HL-60 (cell line): ENCODE measurements at regions not wholly inside any gene's neighbourhood (a gene's known extent, or its start where the extent isn't known, plus 50 kb on each side); places are given as distances from the start of the nearest gene placed in this dataset.

ENCODE experiments used
- DNase-seq, 2 experiments: peaks; one replicate each; pipeline ENCODE4 v3.0.0-alpha.2; 2010 to 2020; ENCODE audit warnings: low read depth in 1 of 2, low spot score in 1 of 2
- H3K27ac ChIP-seq: fragments of 250-450 bp; sonication (Bioruptor Pico); replicated peaks from 2 replicates; pipeline ENCODE4 v1.5.1; 2020; ENCODE audit warnings: mild to moderate bottlenecking, moderate library complexity
- H3K27me3 ChIP-seq: fragments of 250-450 bp; sonication (Bioruptor Pico); 2 replicates; pipeline ENCODE4 v1.5.1; 2021; ENCODE audit warnings: mild to moderate bottlenecking, moderate library complexity; ENCODE audit not compliant: insufficient read depth, poor library complexity, severe bottlenecking
- H3K4me3 ChIP-seq: replicated peaks from 2 replicates; pipeline ENCODE4 v1.5.1; 2011; ENCODE audit warnings: mild to moderate bottlenecking, control low read depth, low read length; ENCODE audit not compliant: insufficient read depth
- GABPA ChIP-seq: IDR thresholded peaks from 2 replicates; pipeline ENCODE4 v1.6.1; 2012; ENCODE audit warnings: low read depth
- POLR2AphosphoS5 ChIP-seq: IDR thresholded peaks from 2 replicates; pipeline ENCODE4 v1.6.1; 2012; ENCODE audit warnings: low read depth
- SPI1 ChIP-seq: IDR thresholded peaks from 2 replicates; pipeline ENCODE4 v1.6.1; 2012; ENCODE audit warnings: low read depth, mild to moderate bottlenecking, borderline replicate concordance
- TF ChIP-seq, protein P1 (sequence below): IDR thresholded peaks from 2 replicates; pipeline ENCODE4 v1.6.1; 2012; ENCODE audit warnings: low read depth; ENCODE audit not compliant: insufficient replicate concordance
- TF ChIP-seq, protein P2 (sequence below): IDR thresholded peaks from one replicate; pipeline ENCODE4 v1.5.1; 2011; ENCODE audit warnings: low read length, control low read depth, inconsistent platforms; ENCODE audit not compliant: insufficient read depth

DNA sequence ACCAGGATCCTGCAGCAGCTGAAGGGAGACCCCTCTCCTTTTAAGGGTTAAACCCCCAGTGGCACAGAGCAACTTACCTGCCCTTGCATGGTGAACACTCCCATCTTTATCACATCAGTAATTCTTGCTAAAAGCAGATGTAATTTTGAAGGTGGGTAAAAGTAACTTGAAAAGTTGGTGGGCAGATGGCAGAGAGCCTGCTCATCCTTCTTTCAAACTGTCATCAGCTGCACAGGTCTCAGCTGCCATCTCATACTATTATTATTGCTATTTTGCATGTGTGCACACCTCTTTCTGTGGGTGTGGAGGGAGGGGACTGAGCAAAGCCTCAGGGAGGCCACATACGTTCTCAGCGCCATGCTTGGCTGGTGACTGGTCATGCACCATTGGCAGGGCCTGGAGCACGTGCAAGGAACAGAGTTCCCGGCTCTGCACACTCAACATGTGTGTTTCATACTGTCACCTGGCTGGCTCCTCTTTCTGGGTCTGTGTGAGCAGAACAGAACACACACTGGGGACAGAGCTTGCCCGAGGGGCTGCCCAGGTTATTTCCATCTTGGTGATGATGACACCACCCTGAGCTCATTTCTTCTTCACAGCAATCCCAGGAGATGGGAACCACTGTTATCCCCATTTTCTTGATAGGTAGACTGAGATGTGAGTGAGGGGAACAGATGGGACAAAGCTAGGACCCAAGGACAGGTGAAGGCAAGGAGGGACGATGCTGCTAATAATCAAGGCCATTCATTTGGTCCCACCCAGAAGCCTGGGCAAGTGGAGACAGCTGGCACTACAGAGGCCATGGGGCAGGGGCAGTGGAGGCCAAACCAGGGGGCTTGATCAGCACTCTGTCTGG lies 95.8 kb upstream of the KLF13 start:
- Histone ChIP-seq H3K4me3 (no peak overlapping the region), H3K27ac (no peak overlapping the region)

DNA sequence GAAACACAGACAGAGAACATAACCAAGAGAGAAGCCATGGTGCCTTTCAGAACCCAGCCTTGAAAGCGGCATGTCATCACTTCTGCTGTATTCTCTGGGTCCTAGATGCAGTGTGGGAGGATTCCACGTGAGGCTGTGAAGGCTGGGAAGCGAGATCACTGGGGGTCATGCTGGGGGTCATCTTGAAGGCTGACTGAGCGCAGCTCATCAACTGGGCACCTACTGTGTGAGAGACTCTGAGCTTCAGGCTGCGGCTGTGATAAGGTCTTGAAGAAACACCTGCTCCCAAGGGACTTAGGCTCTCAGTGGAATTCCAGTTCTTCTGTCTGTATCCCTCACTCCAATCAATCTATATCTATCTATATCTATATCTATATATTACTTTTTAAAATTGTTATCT lies 91.8 kb upstream of the KLF13 start:
- no peak for TF ChIP-seq SPI1
- TF ChIP-seq POLR2AphosphoS5: no peak
- TF ChIP-seq GABPA: no peak
- TF ChIP-seq, protein P1, sequence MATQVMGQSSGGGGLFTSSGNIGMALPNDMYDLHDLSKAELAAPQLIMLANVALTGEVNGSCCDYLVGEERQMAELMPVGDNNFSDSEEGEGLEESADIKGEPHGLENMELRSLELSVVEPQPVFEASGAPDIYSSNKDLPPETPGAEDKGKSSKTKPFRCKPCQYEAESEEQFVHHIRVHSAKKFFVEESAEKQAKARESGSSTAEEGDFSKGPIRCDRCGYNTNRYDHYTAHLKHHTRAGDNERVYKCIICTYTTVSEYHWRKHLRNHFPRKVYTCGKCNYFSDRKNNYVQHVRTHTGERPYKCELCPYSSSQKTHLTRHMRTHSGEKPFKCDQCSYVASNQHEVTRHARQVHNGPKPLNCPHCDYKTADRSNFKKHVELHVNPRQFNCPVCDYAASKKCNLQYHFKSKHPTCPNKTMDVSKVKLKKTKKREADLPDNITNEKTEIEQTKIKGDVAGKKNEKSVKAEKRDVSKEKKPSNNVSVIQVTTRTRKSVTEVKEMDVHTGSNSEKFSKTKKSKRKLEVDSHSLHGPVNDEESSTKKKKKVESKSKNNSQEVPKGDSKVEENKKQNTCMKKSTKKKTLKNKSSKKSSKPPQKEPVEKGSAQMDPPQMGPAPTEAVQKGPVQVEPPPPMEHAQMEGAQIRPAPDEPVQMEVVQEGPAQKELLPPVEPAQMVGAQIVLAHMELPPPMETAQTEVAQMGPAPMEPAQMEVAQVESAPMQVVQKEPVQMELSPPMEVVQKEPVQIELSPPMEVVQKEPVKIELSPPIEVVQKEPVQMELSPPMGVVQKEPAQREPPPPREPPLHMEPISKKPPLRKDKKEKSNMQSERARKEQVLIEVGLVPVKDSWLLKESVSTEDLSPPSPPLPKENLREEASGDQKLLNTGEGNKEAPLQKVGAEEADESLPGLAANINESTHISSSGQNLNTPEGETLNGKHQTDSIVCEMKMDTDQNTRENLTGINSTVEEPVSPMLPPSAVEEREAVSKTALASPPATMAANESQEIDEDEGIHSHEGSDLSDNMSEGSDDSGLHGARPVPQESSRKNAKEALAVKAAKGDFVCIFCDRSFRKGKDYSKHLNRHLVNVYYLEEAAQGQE: no peak
- TF ChIP-seq, protein P2, sequence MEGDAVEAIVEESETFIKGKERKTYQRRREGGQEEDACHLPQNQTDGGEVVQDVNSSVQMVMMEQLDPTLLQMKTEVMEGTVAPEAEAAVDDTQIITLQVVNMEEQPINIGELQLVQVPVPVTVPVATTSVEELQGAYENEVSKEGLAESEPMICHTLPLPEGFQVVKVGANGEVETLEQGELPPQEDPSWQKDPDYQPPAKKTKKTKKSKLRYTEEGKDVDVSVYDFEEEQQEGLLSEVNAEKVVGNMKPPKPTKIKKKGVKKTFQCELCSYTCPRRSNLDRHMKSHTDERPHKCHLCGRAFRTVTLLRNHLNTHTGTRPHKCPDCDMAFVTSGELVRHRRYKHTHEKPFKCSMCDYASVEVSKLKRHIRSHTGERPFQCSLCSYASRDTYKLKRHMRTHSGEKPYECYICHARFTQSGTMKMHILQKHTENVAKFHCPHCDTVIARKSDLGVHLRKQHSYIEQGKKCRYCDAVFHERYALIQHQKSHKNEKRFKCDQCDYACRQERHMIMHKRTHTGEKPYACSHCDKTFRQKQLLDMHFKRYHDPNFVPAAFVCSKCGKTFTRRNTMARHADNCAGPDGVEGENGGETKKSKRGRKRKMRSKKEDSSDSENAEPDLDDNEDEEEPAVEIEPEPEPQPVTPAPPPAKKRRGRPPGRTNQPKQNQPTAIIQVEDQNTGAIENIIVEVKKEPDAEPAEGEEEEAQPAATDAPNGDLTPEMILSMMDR: no peak
- no peak for DNase-seq

More for the DNA sequence above, 95.8 kb upstream of the KLF13 start:
- TF ChIP-seq, protein P1: no peak
- TF ChIP-seq, protein P2: no peak
- TF ChIP-seq GABPA (no peak), POLR2AphosphoS5 (no peak), SPI1 (no peak)
- no peak for DNase-seq
- H3K27me3 ChIP-seq: no peaks in the 10 kb centered on the region

DNA sequence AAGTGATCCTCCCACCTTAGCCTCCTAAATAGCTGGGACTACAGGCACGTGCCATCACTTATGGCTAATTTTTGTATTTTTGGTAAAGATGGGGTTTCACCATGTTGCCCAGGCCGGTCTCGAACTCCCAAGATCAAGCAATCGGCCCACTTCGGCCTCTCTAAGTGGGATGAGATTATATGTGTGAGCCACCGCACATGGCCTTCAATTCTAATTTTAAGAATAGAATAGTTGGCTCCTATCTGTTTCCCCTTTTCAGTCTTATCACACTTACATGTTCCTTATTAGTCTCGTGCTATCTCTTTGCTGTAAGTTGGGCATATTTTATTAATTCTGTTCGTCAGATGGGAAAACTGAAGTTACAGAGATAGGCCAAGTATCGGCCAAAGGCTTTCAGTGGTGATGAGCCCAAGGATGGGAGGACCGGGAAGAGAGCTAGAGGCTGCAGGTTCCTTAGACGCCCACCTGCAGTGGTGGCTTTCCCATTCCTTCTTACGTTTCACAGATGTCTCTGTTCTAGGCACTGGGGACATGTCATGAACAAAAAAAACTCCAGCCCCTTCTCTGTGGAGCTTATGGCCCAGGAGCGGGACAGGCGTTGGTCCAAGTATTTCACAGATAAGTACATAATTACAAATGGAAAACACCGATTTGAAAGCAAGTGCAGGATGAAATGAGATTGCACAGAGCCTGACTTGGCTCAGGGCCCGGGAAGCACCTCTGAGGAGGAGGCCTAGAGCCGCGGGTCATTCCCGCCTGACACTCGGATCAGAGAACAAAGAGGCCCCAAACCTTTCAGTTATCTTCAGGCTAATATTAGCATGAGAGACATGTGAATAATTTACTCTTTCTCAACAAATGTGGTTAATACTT lies 91.1 kb upstream of the KLF13 start:
- Histone ChIP-seq H3K4me3 (no peak overlapping the region), H3K27ac (no peak overlapping the region), H3K27me3 (no peaks in the 10 kb centered on the region)
- TF ChIP-seq SPI1 (no peak), GABPA (no peak), POLR2AphosphoS5 (no peak)
- TF ChIP-seq, protein P1: no peak
- TF ChIP-seq, protein P2: no peak
- no peak for DNase-seq

More for the DNA sequence above, 91.8 kb upstream of the KLF13 start:
- no peaks in the 10 kb centered on the region for H3K27me3 ChIP-seq
- no peak overlapping the region for H3K27ac ChIP-seq
- no peak overlapping the region for H3K4me3 ChIP-seq
